Adrenal gland (tissue), 9 donors: ENCODE measurements at regions not wholly inside any gene's neighbourhood (a gene's known extent, or its start where the extent isn't known, plus 50 kb on each side); places are given as distances from the start of the nearest gene placed in this dataset.

Experiments used
- DNase-seq, 7 donors: peaks; one replicate each; pipeline ENCODE4 v3.0.0-alpha.2; 2019 to 2020
- H3K27ac ChIP-seq, 5 donors: fragments of 200-600 bp; sonication (generic) in 4 of 5; 1 replicate in 3 of 5; 2 replicates in 2 of 5; pipeline versions ENCODE4 v1.5.1 to v1.8.0; 2016 to 2020; ENCODE audit warnings: mild to moderate bottlenecking in 1 of 5
- H3K27me3 ChIP-seq: fragments of 200-600 bp; 2 replicates; pipeline ENCODE4 v1.8.0; 2021
- H3K36me3 ChIP-seq, 2 donors: fragments of 200-600 bp; replicated peaks in 1 of 2; 1 replicate in 1 of 2; 2 replicates in 1 of 2; pipeline versions ENCODE4 v1.5.1 to v1.8.0; 2018 to 2022
- H3K4me1 ChIP-seq, 2 donors: fragments of 200-600 bp; replicated peaks in 1 of 2; 1 replicate in 1 of 2; 2 replicates in 1 of 2; pipeline versions ENCODE4 v1.5.1 to v1.8.0; 2018 to 2021
- H3K4me3 ChIP-seq, 4 donors: fragments of 200-600 bp; sonication (generic) in 3 of 4; one replicate each; pipeline ENCODE4 v1.5.1; 2016 to 2018
- H3K9me3 ChIP-seq, 3 donors: fragments of 200-600 bp; sonication (generic) in 1 of 3; replicated peaks in 1 of 3; 1 replicate in 2 of 3; 2 replicates in 1 of 3; pipeline versions ENCODE4 v1.5.1 to v1.8.0; 2016 to 2021
- CTCF ChIP-seq, 6 experiments: fragments of 450-650 bp in 4 of 6; fragments of 200-600 bp in 2 of 6; sonication (generic) in 1 of 6; IDR thresholded peaks; 1 replicate in 5 of 6; 2 replicates in 1 of 6; pipeline versions ENCODE4 v1.5.1 to v1.8.0; 2016 to 2021; ENCODE audit warnings: antibody characterized with exemption in 6 of 6, mild to moderate bottlenecking in 2 of 6, moderate library complexity in 1 of 6
- POLR2A ChIP-seq, 2 donors: fragments of 450-650 bp; IDR thresholded peaks; one replicate each; pipeline ENCODE4 v1.6.1; 2017; ENCODE audit warnings: antibody characterized with exemption in 2 of 2, mild to moderate bottlenecking in 2 of 2, moderate library complexity in 1 of 2
- WGBS, 4 donors: extraction: QIAGEN DNeasy Blood & Tissue Kit in 2 of 4; methylation state at CpG; one replicate each; pipeline versions ENCODE4 v1.1.5 to v1.1.7; 2013 to 2017; 5-methylcytosine and 5-hydroxymethylcytosine counted together
- intact Hi-C, 2 donors: fragments of 100-400 bp; cut with DNase I; formaldehyde crosslinking; loops; one replicate each; pipeline versions ENCODE4 v1.14.1 to v1.15.0; 2022 to 2023
- donor health status: healthy with polysubstance abuse.
- donor health status: Bipolar disorder and iron deficiency.
- donor health status: DM: yes; HTN: yes; CAD: no.
- donor health status: DM: no; HTN: no; CAD: no.
- donor health status: DM: no; HTN: no; CAD: no.

DNA sequence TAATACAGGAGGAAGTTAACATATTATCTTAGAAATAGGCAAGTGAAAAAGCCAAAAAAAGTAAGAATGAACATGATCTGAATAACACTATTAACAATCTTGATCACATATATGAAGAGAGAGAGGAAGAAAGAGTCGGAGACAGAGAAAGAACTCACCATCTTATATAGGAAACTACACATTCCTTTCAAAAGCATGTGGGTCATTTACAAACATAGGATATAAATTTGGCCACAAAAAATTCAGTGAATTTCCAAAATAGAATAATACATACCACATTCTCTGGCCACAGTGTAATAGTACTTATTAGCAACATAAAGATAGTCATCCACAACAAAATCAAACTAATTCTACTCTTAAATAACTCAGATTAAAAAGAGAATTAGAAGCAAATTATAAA, 50.9 kb upstream of the ME3 start:
- DNase-seq = no peak
- intact Hi-C loops = no loop called here
- 79 to 100% (median 98%) methylated on average over 1 of the region's 1 CpG for WGBS, 4 donors
- Histone ChIP-seq H3K4me1 (no peaks in the 10 kb centered on the region), H3K36me3 (no peaks in the 10 kb centered on the region), H3K27me3 (no peaks in the 10 kb centered on the region), H3K4me3 (no peak overlapping the region), H3K27ac (no peak overlapping the region), H3K9me3 (no peaks in the 10 kb centered on the region)
- TF ChIP-seq POLR2A (IDR thresholded peaks at IDR 0.05) (no peak), CTCF (IDR thresholded peaks at IDR 0.05) (no peak)

GRCh38 chr11:86722748-86723147, 50.3 kb upstream of the ME3 start:
- Histone ChIP-seq H3K4me1 (no peaks in the 10 kb centered on the region), H3K27ac (no peak overlapping the region), H3K36me3 (no peaks in the 10 kb centered on the region), H3K9me3 (no peaks in the 10 kb centered on the region), H3K4me3 (no peak overlapping the region), H3K27me3 (no peaks in the 10 kb centered on the region)
- no peak for DNase-seq
- intact Hi-C loops = no loop called here
- TF ChIP-seq CTCF (IDR thresholded peaks at IDR 0.05) (no peak), POLR2A (IDR thresholded peaks at IDR 0.05) (no peak)
